CD4-positive, alpha-beta T cell treated with Interleukin-17A for 1 hour (primary cell): ENCODE measurements at regions not wholly inside any gene's neighbourhood (a gene's known extent, or its start where the extent isn't known, plus 50 kb on each side); places are given as distances from the start of the nearest gene placed in this dataset.

Source experiments
- DNase-seq: peaks from one replicate; pipeline ENCODE4 v3.0.0-alpha.2; 2020

- DNase-seq = no peak
Observed at GRCh38 chr7:116148108-116148507, 62.2 kb upstream of the TES start.

GRCh38 chr7:116148626-116149025, 61.7 kb upstream of the TES start:
- DNase-seq = no peak

DNA sequence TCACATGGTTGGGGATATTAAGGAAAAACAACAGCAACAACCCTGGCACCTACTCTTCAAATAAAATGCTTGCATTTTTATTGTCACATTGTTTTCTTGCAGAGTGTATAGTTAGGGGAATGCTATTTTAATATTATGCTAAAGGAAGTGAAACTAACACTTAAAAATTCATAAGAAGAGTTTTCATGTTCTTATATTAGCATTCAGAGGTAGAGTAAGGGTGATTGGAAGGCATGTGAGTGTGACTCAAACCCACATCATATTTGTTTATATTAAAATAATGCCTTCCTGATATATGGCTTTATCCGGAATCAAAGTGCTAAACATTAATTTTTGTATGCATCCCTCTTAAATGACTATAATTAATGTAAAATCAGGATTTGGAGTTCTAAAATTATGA, 59.8 kb upstream of the TES start:
- DNase-seq = no peak

DNA sequence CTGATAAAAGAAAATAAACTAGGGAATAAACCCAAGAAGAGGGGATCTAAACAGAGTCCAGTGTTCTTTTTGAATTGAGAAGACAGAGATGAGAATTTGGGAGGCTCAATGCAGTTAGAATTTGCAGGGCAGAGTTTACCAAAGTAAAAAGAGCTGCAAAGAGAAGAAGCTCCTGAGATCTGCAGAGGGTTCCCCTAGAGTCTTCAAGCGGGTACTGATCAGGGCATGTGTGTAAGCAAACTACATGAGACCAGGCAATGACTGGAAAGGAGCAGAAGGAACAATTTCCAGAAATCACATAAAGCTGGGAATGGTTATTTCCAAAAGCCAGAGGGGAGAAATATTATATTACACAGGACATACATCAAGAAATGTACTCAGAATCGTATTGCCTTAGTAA, 58.1 kb upstream of the TES start:
- no peak for DNase-seq

- DNase-seq = no peak
Observed at GRCh38 chr7:116153050-116153449, 57.3 kb upstream of the TES start.

DNA sequence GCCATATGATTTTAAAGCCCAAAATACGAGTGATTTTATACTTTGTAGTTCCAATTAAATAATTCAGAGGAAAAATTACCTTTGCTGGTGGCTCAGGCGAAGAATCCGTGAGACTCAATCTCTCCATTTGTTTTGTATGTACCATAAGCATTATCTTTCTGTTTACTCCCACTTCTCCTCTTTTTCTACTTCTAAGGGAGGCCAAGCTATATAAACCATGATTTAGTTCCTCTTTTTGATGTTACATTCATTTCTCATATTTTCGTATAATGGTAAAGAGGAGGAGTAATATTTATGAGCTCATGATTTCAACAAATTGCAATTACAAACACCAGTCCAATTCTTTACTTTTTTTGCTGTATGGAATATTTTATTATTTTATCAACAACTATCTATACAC, 50.6 kb upstream of the TES start:
- no peak for DNase-seq
